Right atrium auricular region (tissue), 2 donors: ENCODE measurements at regions not wholly inside any gene's neighbourhood (a gene's known extent, or its start where the extent isn't known, plus 50 kb on each side); places are given as distances from the start of the nearest gene placed in this dataset.

ENCODE experiments used
- DNase-seq: peaks from one replicate; pipeline ENCODE4 v3.0.0-alpha.2; 2019; ENCODE audit warnings: low spot score
- H3K27ac ChIP-seq, 2 donors: fragments of 200-600 bp; sonication (generic); 1 replicate in 1 of 2; 2 replicates in 1 of 2; pipeline ENCODE4 v1.5.1; 2016 to 2019
- H3K27me3 ChIP-seq, 2 donors: fragments of 200-600 bp; sonication (generic); one replicate each; pipeline versions ENCODE4 v1.5.1 to v1.6.0; 2017 to 2019
- H3K36me3 ChIP-seq: fragments of 200-600 bp; sonication (generic); one replicate; pipeline ENCODE4 v1.5.1; 2016
- H3K4me1 ChIP-seq, 2 donors: fragments of 200-600 bp; sonication (generic); one replicate each; pipeline versions ENCODE4 v1.5.1 to v1.6.0; 2017 to 2019
- H3K4me3 ChIP-seq, 2 donors: fragments of 200-600 bp; sonication (generic); 1 replicate in 1 of 2; 2 replicates in 1 of 2; pipeline ENCODE4 v1.5.1; 2017 to 2019; ENCODE audit warnings: mild to moderate bottlenecking in 1 of 2, moderate library complexity in 1 of 2
- H3K9me3 ChIP-seq, 2 donors: fragments of 200-600 bp; sonication (generic); one replicate each; pipeline ENCODE4 v1.5.1; 2019
- TF ChIP-seq, protein P1 (sequence below), 2 donors: fragments of 200-600 bp; sonication (generic); IDR thresholded peaks; one replicate each; pipeline ENCODE4 v1.5.1; 2019; ENCODE audit warnings: antibody characterized with exemption in 2 of 2

GRCh38 chr10:130491693-130492050 is 355.5 kb downstream of the GLRX3 start:
- H3K4me1 ChIP-seq, result no peaks in the 10 kb centered on the region
- no peaks in the 10 kb centered on the region for H3K27me3 ChIP-seq
- H3K36me3 ChIP-seq, result no peaks in the 10 kb centered on the region
- no peak overlapping the region for H3K4me3 ChIP-seq
- no peak overlapping the region for H3K27ac ChIP-seq
- H3K9me3 ChIP-seq, result no peaks in the 10 kb centered on the region
- TF ChIP-seq, protein P1, sequence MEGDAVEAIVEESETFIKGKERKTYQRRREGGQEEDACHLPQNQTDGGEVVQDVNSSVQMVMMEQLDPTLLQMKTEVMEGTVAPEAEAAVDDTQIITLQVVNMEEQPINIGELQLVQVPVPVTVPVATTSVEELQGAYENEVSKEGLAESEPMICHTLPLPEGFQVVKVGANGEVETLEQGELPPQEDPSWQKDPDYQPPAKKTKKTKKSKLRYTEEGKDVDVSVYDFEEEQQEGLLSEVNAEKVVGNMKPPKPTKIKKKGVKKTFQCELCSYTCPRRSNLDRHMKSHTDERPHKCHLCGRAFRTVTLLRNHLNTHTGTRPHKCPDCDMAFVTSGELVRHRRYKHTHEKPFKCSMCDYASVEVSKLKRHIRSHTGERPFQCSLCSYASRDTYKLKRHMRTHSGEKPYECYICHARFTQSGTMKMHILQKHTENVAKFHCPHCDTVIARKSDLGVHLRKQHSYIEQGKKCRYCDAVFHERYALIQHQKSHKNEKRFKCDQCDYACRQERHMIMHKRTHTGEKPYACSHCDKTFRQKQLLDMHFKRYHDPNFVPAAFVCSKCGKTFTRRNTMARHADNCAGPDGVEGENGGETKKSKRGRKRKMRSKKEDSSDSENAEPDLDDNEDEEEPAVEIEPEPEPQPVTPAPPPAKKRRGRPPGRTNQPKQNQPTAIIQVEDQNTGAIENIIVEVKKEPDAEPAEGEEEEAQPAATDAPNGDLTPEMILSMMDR (IDR thresholded peaks at IDR 0.05), result no peak
- no peak for DNase-seq

- Histone ChIP-seq H3K9me3 (no peaks in the 10 kb centered on the region), H3K36me3 (no peaks in the 10 kb centered on the region), H3K4me3 (no peak overlapping the region), H3K4me1 (no peaks in the 10 kb centered on the region), H3K27me3 (no peaks in the 10 kb centered on the region), H3K27ac (no peak overlapping the region)
- TF ChIP-seq, protein P1 (IDR thresholded peaks at IDR 0.05), result no peak
- no peak for DNase-seq
Measured at GRCh38 chr10:130492266-130492934, 356.2 kb downstream of the GLRX3 start.

GRCh38 chr10:130493021-130493420 is 356.8 kb downstream of the GLRX3 start:
- H3K27me3 ChIP-seq, result no peaks in the 10 kb centered on the region
- no peak for DNase-seq
- H3K27ac ChIP-seq, result no peak overlapping the region

DNA sequence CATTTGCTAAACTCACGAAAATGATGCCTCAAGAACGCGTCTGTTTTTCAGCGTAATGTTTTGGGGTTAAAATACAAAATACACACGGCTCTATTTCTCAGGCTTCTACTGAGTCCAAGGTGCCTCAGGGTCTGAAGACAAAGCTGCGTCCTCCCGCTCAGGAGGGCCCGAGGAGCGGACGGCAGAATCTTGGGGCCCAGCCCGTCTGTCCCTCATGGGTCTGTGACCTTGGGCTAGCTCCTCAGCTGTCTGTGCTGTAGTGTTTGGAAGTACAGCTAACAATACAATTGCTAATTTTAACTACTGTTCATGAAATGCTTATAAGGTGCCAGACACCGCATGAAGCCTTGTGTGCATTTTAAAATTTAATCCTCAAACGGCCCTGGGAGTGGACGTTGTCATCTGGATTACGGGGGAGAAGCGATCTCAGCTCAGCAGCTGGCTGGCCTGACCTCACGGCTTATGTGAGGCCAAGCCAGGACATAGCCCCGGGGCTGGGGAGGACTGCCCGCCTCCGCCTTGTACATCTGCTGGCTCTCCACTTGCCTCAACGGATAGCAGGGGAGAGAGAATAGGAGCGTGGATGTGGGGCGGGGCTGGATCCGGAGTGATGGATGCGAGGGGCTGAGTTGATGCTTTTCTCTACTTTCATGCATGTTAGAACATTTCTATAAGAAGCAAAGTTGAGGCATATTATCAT is 357.4 kb downstream of the GLRX3 start:
- TF ChIP-seq, protein P1 (IDR thresholded peaks at IDR 0.05), result no peak
- Histone ChIP-seq H3K27me3 (no peaks in the 10 kb centered on the region), H3K4me1 (no peaks in the 10 kb centered on the region), H3K36me3 (no peaks in the 10 kb centered on the region), H3K4me3 (no peak overlapping the region), H3K27ac (no peak overlapping the region), H3K9me3 (no peaks in the 10 kb centered on the region)
- DNase-seq, result no peak

More at GRCh38 chr10:130493021-130493420, 356.8 kb downstream of the GLRX3 start:
- H3K4me1 ChIP-seq, result no peaks in the 10 kb centered on the region
- no peaks in the 10 kb centered on the region for H3K36me3 ChIP-seq
- H3K4me3 ChIP-seq, result no peak overlapping the region
- TF ChIP-seq, protein P1 (IDR thresholded peaks at IDR 0.05), result no peak
- no peaks in the 10 kb centered on the region for H3K9me3 ChIP-seq

GRCh38 chr10:130495116-130495862 is 359.1 kb downstream of the GLRX3 start:
- Histone ChIP-seq H3K36me3 (no peaks in the 10 kb centered on the region), H3K4me1 (no peaks in the 10 kb centered on the region), H3K27me3 (no peaks in the 10 kb centered on the region), H3K4me3 (no peak overlapping the region), H3K9me3 (no peaks in the 10 kb centered on the region), H3K27ac (no peak overlapping the region)
- TF ChIP-seq, protein P1 (IDR thresholded peaks at IDR 0.05), result no peak
- no peak for DNase-seq
